Breast epithelium (tissue), 4 donors: ENCODE measurements at regions not wholly inside any gene's neighbourhood (a gene's known extent, or its start where the extent isn't known, plus 50 kb on each side); places are given as distances from the start of the nearest gene placed in this dataset.

Experiments
- DNase-seq, 2 donors: peaks; one replicate each; pipeline ENCODE4 v3.0.0-alpha.2; 2019; ENCODE audit warnings: low spot score in 2 of 2
- H3K27ac ChIP-seq, 2 donors: fragments of 200-600 bp; sonication (generic) in 1 of 2; one replicate each; pipeline ENCODE4 v1.5.1; 2016 to 2019; ENCODE audit warnings: mild to moderate bottlenecking in 1 of 2
- H3K27me3 ChIP-seq, 2 donors: fragments of 200-600 bp; sonication (generic) in 1 of 2; one replicate each; pipeline versions ENCODE4 v1.5.1 to v1.6.0; 2017 to 2019; ENCODE audit warnings: control low read depth in 1 of 2, mild to moderate bottlenecking in 1 of 2
- H3K36me3 ChIP-seq: fragments of 200-600 bp; one replicate; pipeline ENCODE4 v1.5.1; 2019
- H3K4me1 ChIP-seq, 2 donors: fragments of 200-600 bp; sonication (generic); one replicate each; pipeline ENCODE4 v1.5.1; 2016 to 2019; ENCODE audit warnings: control low read depth in 1 of 2
- H3K4me3 ChIP-seq, 3 donors: fragments of 200-600 bp; sonication (generic); 1 replicate in 2 of 3; 2 replicates in 1 of 3; pipeline ENCODE4 v1.5.1; 2016 to 2019; ENCODE audit warnings: mild to moderate bottlenecking in 3 of 3, moderate library complexity in 2 of 3
- H3K9me3 ChIP-seq, 2 donors: fragments of 200-600 bp; sonication (generic) in 1 of 2; one replicate each; pipeline ENCODE4 v1.5.1; 2016 to 2019; ENCODE audit warnings: control low read depth in 1 of 2
- POLR2A ChIP-seq: fragments of 450-650 bp; IDR thresholded peaks from one replicate; pipeline ENCODE4 v1.6.1; 2016; ENCODE audit warnings: antibody characterized with exemption, mild to moderate bottlenecking, moderate library complexity
- POLR2AphosphoS5 ChIP-seq, 3 donors: sonication (generic); formaldehyde crosslinking; IDR thresholded peaks; one replicate each; pipeline ENCODE4 v1.6.1; 2017; ENCODE audit warnings: antibody characterized with exemption in 3 of 3
- intact Hi-C: fragments of 100-400 bp; cut with DNase I; formaldehyde crosslinking; loops from one replicate; pipeline ENCODE4 v1.15.1; 2023; ENCODE audit warnings: low total_unique reads
- TF ChIP-seq, protein P1 (sequence below), 3 donors: fragments of 450-650 bp; IDR thresholded peaks; one replicate each; pipeline ENCODE4 v1.5.1; 2016 to 2017; ENCODE audit warnings: antibody characterized with exemption in 3 of 3, mild to moderate bottlenecking in 3 of 3, moderate library complexity in 3 of 3

DNA sequence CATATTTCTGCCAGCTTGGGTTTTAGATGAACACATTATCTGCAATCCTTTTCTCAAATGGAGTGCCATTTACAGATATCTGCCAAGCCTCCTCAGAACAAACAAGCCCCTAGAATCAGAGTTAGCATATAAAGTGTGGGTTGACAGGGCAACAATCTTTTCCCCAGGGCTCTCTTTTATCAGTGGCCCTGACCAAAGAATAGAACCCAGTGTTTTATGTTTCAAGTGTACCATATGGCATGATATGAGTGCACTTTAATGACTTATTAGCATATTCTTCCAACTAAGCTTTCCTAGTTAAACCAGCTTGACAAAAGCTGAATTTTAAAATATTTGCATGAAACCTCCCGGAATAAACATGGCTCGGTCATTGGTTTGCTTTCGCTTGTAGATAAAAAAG lies 57.3 kb downstream of the EVX1 start:
- TF ChIP-seq POLR2AphosphoS5 (IDR thresholded peaks at IDR 0.05), result no peak
- TF ChIP-seq, protein P1, sequence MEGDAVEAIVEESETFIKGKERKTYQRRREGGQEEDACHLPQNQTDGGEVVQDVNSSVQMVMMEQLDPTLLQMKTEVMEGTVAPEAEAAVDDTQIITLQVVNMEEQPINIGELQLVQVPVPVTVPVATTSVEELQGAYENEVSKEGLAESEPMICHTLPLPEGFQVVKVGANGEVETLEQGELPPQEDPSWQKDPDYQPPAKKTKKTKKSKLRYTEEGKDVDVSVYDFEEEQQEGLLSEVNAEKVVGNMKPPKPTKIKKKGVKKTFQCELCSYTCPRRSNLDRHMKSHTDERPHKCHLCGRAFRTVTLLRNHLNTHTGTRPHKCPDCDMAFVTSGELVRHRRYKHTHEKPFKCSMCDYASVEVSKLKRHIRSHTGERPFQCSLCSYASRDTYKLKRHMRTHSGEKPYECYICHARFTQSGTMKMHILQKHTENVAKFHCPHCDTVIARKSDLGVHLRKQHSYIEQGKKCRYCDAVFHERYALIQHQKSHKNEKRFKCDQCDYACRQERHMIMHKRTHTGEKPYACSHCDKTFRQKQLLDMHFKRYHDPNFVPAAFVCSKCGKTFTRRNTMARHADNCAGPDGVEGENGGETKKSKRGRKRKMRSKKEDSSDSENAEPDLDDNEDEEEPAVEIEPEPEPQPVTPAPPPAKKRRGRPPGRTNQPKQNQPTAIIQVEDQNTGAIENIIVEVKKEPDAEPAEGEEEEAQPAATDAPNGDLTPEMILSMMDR (IDR thresholded peaks at IDR 0.05), result no peak
- no peak for TF ChIP-seq POLR2A
- Histone ChIP-seq H3K27ac (no peak overlapping the region), H3K4me3 (no peak overlapping the region), H3K4me1 (no peaks in the 10 kb centered on the region), H3K36me3 (no peaks in the 10 kb centered on the region), H3K9me3 (no peaks in the 10 kb centered on the region), H3K27me3 (no peaks in the 10 kb centered on the region)
- DNase-seq, result no peak
- intact Hi-C loops, result no loop called here

DNA sequence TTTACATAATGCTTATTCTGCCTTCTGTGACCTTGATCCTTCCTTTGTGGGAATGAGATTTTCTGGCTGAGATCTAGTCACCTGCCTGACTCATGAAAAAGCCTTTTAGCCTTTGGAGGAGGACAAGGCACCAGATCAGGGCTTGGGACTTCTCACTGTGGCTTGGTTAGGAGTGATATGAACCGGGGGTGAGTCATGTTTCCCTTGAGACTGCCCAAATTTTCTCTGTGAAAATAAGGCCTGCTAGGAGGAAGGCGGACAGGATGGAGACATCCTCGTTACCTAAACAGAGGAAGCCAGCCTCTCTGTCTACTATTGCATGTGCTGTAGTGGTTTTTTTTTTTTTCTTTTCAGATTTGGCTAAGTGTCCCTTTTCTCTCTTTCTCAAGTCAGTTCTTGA lies 57.8 kb downstream of the EVX1 start:
- no peaks in the 10 kb centered on the region for H3K27me3 ChIP-seq
- DNase-seq, result no peak

DNA sequence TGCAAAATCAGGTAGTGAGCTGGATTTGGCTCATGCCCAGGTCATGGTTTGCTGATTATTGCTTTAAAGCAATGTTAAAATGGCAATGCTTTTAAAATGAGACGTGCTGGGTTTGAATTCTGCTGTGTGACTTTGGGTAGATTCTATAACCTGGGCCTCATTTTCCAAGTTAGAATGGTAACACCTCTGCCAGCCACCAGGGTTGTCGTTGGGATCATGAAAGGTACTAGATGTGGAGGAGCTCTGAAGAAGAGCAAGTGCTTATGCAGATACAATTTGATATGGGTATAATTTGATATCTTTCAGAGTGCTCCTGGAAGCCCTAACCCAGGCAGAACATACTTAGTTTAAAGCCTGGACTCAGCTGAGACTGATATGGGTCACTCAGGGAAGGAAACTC lies 60.0 kb downstream of the EVX1 start:
- TF ChIP-seq, protein P1 (IDR thresholded peaks at IDR 0.05), result no peak
- TF ChIP-seq POLR2AphosphoS5 (IDR thresholded peaks at IDR 0.05), result no peak
- TF ChIP-seq POLR2A, result no peak

More for the DNA sequence above, 57.8 kb downstream of the EVX1 start:
- H3K4me1 ChIP-seq, result no peaks in the 10 kb centered on the region
- H3K36me3 ChIP-seq, result no peaks in the 10 kb centered on the region
- no peak for TF ChIP-seq POLR2AphosphoS5 (IDR thresholded peaks at IDR 0.05)
- TF ChIP-seq, protein P1 (IDR thresholded peaks at IDR 0.05), result no peak
- no peak overlapping the region for H3K4me3 ChIP-seq
- H3K27ac ChIP-seq, result no peak overlapping the region
- intact Hi-C loops, result no loop called here
- no peaks in the 10 kb centered on the region for H3K9me3 ChIP-seq

DNA sequence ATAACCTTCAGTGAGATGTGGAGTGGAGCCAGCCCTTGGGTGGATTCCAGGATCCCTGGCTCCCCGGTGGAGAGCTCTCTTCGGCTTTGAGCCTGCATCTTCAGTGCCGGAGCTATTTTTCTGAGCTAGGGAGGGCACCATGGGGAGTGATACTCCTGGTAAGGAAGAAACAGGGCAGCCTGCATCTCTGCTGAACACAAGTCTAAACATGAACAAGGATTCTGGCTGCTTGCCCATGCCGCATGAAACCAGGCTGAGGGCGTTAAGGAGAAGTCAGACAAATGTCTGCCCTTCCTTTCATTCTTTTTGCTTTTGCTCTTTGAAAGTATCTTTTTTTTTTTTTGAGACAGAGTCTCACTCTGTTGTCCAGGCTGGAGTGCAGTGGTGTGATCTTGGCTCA lies 60.4 kb downstream of the EVX1 start:
- Histone ChIP-seq H3K27ac (no peak overlapping the region), H3K27me3 (no peaks in the 10 kb centered on the region), H3K36me3 (no peaks in the 10 kb centered on the region), H3K9me3 (no peaks in the 10 kb centered on the region), H3K4me1 (no peaks in the 10 kb centered on the region), H3K4me3 (no peak overlapping the region)
- DNase-seq, result no peak
- no peak for TF ChIP-seq POLR2AphosphoS5 (IDR thresholded peaks at IDR 0.05)
- intact Hi-C loops, result no loop called here

More for the DNA sequence above, 60.0 kb downstream of the EVX1 start:
- Histone ChIP-seq H3K9me3 (no peaks in the 10 kb centered on the region), H3K4me3 (no peak overlapping the region), H3K36me3 (no peaks in the 10 kb centered on the region), H3K4me1 (no peaks in the 10 kb centered on the region), H3K27ac (no peak overlapping the region), H3K27me3 (no peaks in the 10 kb centered on the region)
- intact Hi-C loops, result no loop called here
- DNase-seq, result no peak

DNA sequence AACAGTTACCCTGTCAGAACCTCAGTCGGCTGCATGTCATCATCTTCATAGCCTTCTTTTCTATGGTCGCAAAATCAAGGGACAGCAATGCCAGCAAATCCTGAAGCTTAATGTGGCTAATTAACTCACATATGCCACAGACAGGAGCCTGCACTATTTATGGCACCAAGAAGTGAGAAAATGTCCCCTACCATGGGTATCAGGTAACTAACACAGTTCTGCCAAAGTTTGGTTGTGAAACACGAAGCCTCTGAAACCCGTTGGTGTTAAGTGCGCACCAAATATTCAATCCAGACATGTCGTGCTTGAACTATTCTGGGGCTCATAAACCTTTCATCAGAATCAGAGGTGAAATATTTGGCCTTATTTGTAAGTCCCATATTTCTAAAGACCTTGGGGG lies 63.3 kb downstream of the EVX1 start:
- H3K27ac ChIP-seq, result no peak overlapping the region
- no peaks in the 10 kb centered on the region for H3K4me1 ChIP-seq

More for the DNA sequence above, 63.3 kb downstream of the EVX1 start:
- no peak for DNase-seq
- TF ChIP-seq, protein P1 (IDR thresholded peaks at IDR 0.05), result no peak
- TF ChIP-seq POLR2A, result no peak
- TF ChIP-seq POLR2AphosphoS5 (IDR thresholded peaks at IDR 0.05), result no peak
- Histone ChIP-seq H3K27me3 (no peaks in the 10 kb centered on the region), H3K36me3 (no peaks in the 10 kb centered on the region), H3K9me3 (no peaks in the 10 kb centered on the region), H3K4me3 (no peak overlapping the region)
- intact Hi-C loops, result no loop called here
